ENCODE measurements at regions not wholly inside any gene's neighbourhood (a gene's known extent, or its start where the extent isn't known, plus 50 kb on each side); places are given as distances from the start of the nearest gene placed in this dataset.
"Not testable (repeated sequence)": the region's sequence is repeated elsewhere in the genome, so short reads cannot be mapped to it uniquely, and the experiment has no call there.

- Mint-ChIP-seq H3K4me1 (no peaks in the 10 kb centered on the region), H3K36me3 (ENCODE audit: low read depth) (no peaks in the 10 kb centered on the region), H3K4me3 (no peak overlapping the region), H3K27ac (no peak overlapping the region), H3K9me3 (peaks cover 4% of the 10 kb centered on the region), H3K27me3 (no peaks in the 10 kb centered on the region)
- ATAC-seq (no peak), DNase-seq (no peak)
Measured at GRCh38 chr3:110492876-110493275, 578.7 kb upstream of the NECTIN3 start.

GRCh38 chr3:110493438-110494092, 578.1 kb upstream of the NECTIN3 start:
- H3K4me1 Mint-ChIP-seq, result no peaks in the 10 kb centered on the region
- H3K36me3 Mint-ChIP-seq (ENCODE audit: low read depth), result no peaks in the 10 kb centered on the region
- H3K27ac Mint-ChIP-seq, result no peak overlapping the region
- H3K27me3 Mint-ChIP-seq, result no peaks in the 10 kb centered on the region
- DNase-seq (no peak), ATAC-seq (no peak)
- no peak overlapping the region for H3K4me3 Mint-ChIP-seq
- H3K9me3 Mint-ChIP-seq, result no peaks in the 10 kb centered on the region

- Mint-ChIP-seq H3K36me3 (ENCODE audit: low read depth) (no peaks in the 10 kb centered on the region), H3K27me3 (no peaks in the 10 kb centered on the region), H3K27ac (no peak overlapping the region), H3K9me3 (no peaks in the 10 kb centered on the region), H3K4me1 (no peaks in the 10 kb centered on the region), H3K4me3 (no peak overlapping the region)
- DNase-seq (no peak), ATAC-seq (no peak)
Measured at GRCh38 chr3:110494093-110494490, 577.5 kb upstream of the NECTIN3 start.

GRCh38 chr3:110494728-110495127, 576.9 kb upstream of the NECTIN3 start:
- H3K27me3 Mint-ChIP-seq, result no peaks in the 10 kb centered on the region
- no peaks in the 10 kb centered on the region for H3K9me3 Mint-ChIP-seq
- DNase-seq, result no peak
- no peak for ATAC-seq
- H3K27ac Mint-ChIP-seq, result no peak overlapping the region
- no peak overlapping the region for H3K4me3 Mint-ChIP-seq
- no peaks in the 10 kb centered on the region for H3K4me1 Mint-ChIP-seq
- no peaks in the 10 kb centered on the region for H3K36me3 Mint-ChIP-seq (ENCODE audit: low read depth)

GRCh38 chr3:110495201-110495927, 576.3 kb upstream of the NECTIN3 start:
- ATAC-seq (no peak), DNase-seq (no peak)
- Mint-ChIP-seq H3K27me3 (no peaks in the 10 kb centered on the region), H3K4me1 (no peaks in the 10 kb centered on the region), H3K9me3 (no peaks in the 10 kb centered on the region), H3K4me3 (no peak overlapping the region), H3K36me3 (ENCODE audit: low read depth) (no peaks in the 10 kb centered on the region), H3K27ac (no peak overlapping the region)

- ATAC-seq (no peak), DNase-seq (no peak)
- Mint-ChIP-seq H3K4me1 (no peaks in the 10 kb centered on the region), H3K9me3 (peaks cover 10% of the 10 kb centered on the region), H3K36me3 (ENCODE audit: low read depth) (no peaks in the 10 kb centered on the region), H3K4me3 (no peak overlapping the region), H3K27ac (no peak overlapping the region), H3K27me3 (peaks cover 2% of the 10 kb centered on the region)
Measured at GRCh38 chr3:110504401-110504800, 567.2 kb upstream of the NECTIN3 start.

GRCh38 chr3:110504901-110505300, 566.7 kb upstream of the NECTIN3 start:
- Mint-ChIP-seq H3K4me3 (no peak overlapping the region), H3K9me3 (peaks cover 15% of the 10 kb centered on the region), H3K27me3 (peaks cover 2% of the 10 kb centered on the region), H3K4me1 (no peaks in the 10 kb centered on the region), H3K36me3 (ENCODE audit: low read depth) (no peaks in the 10 kb centered on the region), H3K27ac (no peak overlapping the region)
- no peak for DNase-seq
- ATAC-seq, result no peak

GRCh38 chr3:110506890-110507289, 564.7 kb upstream of the NECTIN3 start:
- peaks cover 2% of the 10 kb centered on the region for H3K27me3 Mint-ChIP-seq
- H3K36me3 Mint-ChIP-seq (ENCODE audit: low read depth), result no peaks in the 10 kb centered on the region
- H3K4me1 Mint-ChIP-seq, result no peaks in the 10 kb centered on the region
- no peak for DNase-seq
- no peak for ATAC-seq
- H3K27ac Mint-ChIP-seq, result no peak overlapping the region
- H3K9me3 Mint-ChIP-seq, result peaks cover 19% of the 10 kb centered on the region
- H3K4me3 Mint-ChIP-seq, result no peak overlapping the region

GRCh38 chr3:110507570-110507969, 564.0 kb upstream of the NECTIN3 start:
- not testable (repeated sequence) for H3K4me1 Mint-ChIP-seq; H3K27me3 Mint-ChIP-seq; ATAC-seq; H3K27ac Mint-ChIP-seq; H3K36me3 Mint-ChIP-seq (ENCODE audit: low read depth); DNase-seq; H3K4me3 Mint-ChIP-seq
- peaks cover 19% of the 10 kb centered on the region for H3K9me3 Mint-ChIP-seq

GRCh38 chr3:110512961-110513360, 558.7 kb upstream of the NECTIN3 start:
- peaks cover 11% of the 10 kb centered on the region for H3K27me3 Mint-ChIP-seq
- no peak for ATAC-seq
- peaks cover 11% of the 10 kb centered on the region for H3K9me3 Mint-ChIP-seq
- no peak overlapping the region for H3K27ac Mint-ChIP-seq
- no peaks in the 10 kb centered on the region for H3K36me3 Mint-ChIP-seq (ENCODE audit: low read depth)
- no peak for DNase-seq
- H3K4me1 Mint-ChIP-seq, result no peaks in the 10 kb centered on the region
- H3K4me3 Mint-ChIP-seq, result no peak overlapping the region

GRCh38 chr3:110518031-110518430, 553.6 kb upstream of the NECTIN3 start:
- no peaks in the 10 kb centered on the region for H3K4me1 Mint-ChIP-seq

GRCh38 chr3:110519071-110519470, 552.5 kb upstream of the NECTIN3 start:
- ATAC-seq, result no peak
- no peaks in the 10 kb centered on the region for H3K36me3 Mint-ChIP-seq (ENCODE audit: low read depth)
- no peak overlapping the region for H3K27ac Mint-ChIP-seq
- no peak for DNase-seq
- H3K9me3 Mint-ChIP-seq, result no peaks in the 10 kb centered on the region
- no peak overlapping the region for H3K4me3 Mint-ChIP-seq
- no peaks in the 10 kb centered on the region for H3K4me1 Mint-ChIP-seq
- H3K27me3 Mint-ChIP-seq, result peaks cover 11% of the 10 kb centered on the region

More at GRCh38 chr3:110518031-110518430, 553.6 kb upstream of the NECTIN3 start:
- DNase-seq (no peak), ATAC-seq (no peak)
- H3K4me3 Mint-ChIP-seq, result no peak overlapping the region
- H3K27ac Mint-ChIP-seq, result no peak overlapping the region
- H3K9me3 Mint-ChIP-seq, result no peaks in the 10 kb centered on the region
- H3K27me3 Mint-ChIP-seq, result peaks cover 11% of the 10 kb centered on the region
- H3K36me3 Mint-ChIP-seq (ENCODE audit: low read depth), result no peaks in the 10 kb centered on the region

GRCh38 chr3:110521019-110521418, 550.6 kb upstream of the NECTIN3 start:
- Mint-ChIP-seq H3K4me1 (no peaks in the 10 kb centered on the region), H3K4me3 (no peak overlapping the region), H3K27me3 (peaks cover 6% of the 10 kb centered on the region), H3K27ac (no peak overlapping the region), H3K36me3 (ENCODE audit: low read depth) (no peaks in the 10 kb centered on the region), H3K9me3 (no peaks in the 10 kb centered on the region)
- DNase-seq, result no peak
- no peak for ATAC-seq

GRCh38 chr3:110525558-110526064, 546.0 kb upstream of the NECTIN3 start:
- H3K36me3 Mint-ChIP-seq (ENCODE audit: low read depth); ATAC-seq; H3K27me3 Mint-ChIP-seq; H3K27ac Mint-ChIP-seq; H3K4me3 Mint-ChIP-seq; DNase-seq; H3K9me3 Mint-ChIP-seq; H3K4me1 Mint-ChIP-seq: not testable (repeated sequence)

All from activated naive CD8-positive, alpha-beta T cell treated with anti-CD3 and anti-CD28 coated beads, Interleukin-2, amount 50 U/mL, for 24 hours (primary cell).